ENCODE measurements at regions not wholly inside any gene's neighbourhood (a gene's known extent, or its start where the extent isn't known, plus 50 kb on each side); places are given as distances from the start of the nearest gene placed in this dataset.

GRCh38 chr12:46451276-46452021, 78.9 kb upstream of the SLC38A2 start:
- TF ChIP-seq CTCF (optimal IDR thresholded peaks at IDR 0.05 in 1 of 3, IDR thresholded peaks at IDR 0.05 in 1 of 3, conservative IDR thresholded peaks at IDR 0.05 in 1 of 3; ENCODE audit: extremely low read depth in 1 of 3, insufficient read depth in 2 of 3, low read length in 3 of 3) (no peak), EZH2 (IDR thresholded peaks at IDR 0.05; ENCODE audit: low read length) (no peak)

Measured in keratinocyte (primary cell).